ENCODE measurements at regions not wholly inside any gene's neighbourhood (a gene's known extent, or its start where the extent isn't known, plus 50 kb on each side); places are given as distances from the start of the nearest gene placed in this dataset.
A peak's percentile ranks its signal among the peaks of the same experiment; 100 is the strongest.

DNA sequence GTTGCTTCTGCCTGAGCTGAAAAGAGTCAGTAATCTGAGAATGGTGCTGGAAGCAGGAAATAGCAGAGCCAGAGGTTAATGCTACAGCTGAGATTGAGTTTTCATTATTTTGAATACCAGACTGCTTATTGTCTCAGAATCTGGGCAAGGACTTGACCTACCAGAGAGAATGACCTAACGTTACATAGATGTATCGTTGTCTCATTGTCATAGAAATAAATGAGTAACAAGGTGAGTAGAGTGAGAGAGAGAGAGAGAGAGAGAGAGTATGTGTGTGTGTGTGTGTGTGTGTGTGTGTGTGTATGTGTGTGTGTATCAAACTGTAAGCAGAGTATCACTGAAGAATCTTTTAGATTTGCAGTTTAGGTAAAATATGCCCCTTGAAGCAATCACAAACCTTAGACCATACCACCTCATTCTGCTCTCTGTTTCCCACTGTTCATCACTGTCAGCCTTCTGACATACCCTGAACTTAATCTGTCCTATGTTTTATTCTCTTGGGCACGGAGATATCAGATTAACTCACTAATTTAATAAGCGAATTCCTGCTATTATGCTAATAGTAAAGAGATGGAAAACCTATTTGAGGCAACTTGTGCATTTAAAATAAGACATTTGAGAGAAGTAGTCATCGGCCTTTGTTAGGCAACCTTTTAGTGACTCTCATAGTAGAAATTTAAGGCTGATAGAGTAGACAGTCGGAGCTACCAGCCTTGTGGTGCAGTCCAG is 87.8 kb downstream of the CYB561 start:
- ChIA-PET POLR2A (interaction anchor here (0.6 kb wide), 1 partner anchor 603 kb away, joined by 3 read pairs; no protein-coding TSS in a partner anchor), CTCF (interaction anchor here (1.6 kb wide), 1 partner anchor 655 kb away, joined by 5 read pairs; no protein-coding TSS in a partner anchor)
- peaks cover 3% of the 10 kb centered on the region; the same call in 1 of the 2 replicates for H3K36me3 ChIP-seq (ENCODE audit: control insufficient read depth, insufficient read depth, low read length)
- peak; percentile 75 for DNase-seq (ENCODE audit: low read depth)
- TF ChIP-seq, protein P1, sequence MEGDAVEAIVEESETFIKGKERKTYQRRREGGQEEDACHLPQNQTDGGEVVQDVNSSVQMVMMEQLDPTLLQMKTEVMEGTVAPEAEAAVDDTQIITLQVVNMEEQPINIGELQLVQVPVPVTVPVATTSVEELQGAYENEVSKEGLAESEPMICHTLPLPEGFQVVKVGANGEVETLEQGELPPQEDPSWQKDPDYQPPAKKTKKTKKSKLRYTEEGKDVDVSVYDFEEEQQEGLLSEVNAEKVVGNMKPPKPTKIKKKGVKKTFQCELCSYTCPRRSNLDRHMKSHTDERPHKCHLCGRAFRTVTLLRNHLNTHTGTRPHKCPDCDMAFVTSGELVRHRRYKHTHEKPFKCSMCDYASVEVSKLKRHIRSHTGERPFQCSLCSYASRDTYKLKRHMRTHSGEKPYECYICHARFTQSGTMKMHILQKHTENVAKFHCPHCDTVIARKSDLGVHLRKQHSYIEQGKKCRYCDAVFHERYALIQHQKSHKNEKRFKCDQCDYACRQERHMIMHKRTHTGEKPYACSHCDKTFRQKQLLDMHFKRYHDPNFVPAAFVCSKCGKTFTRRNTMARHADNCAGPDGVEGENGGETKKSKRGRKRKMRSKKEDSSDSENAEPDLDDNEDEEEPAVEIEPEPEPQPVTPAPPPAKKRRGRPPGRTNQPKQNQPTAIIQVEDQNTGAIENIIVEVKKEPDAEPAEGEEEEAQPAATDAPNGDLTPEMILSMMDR (IDR thresholded peaks at IDR 0.05; ENCODE audit: insufficient read depth, low read depth, low read length): no peak
- H3K4me3 ChIP-seq (ENCODE audit: low read depth, low read length): no peak overlapping the region
- H3K27me3 ChIP-seq (ENCODE audit: control insufficient read depth, insufficient read depth, low read length): no peaks in the 10 kb centered on the region

DNA sequence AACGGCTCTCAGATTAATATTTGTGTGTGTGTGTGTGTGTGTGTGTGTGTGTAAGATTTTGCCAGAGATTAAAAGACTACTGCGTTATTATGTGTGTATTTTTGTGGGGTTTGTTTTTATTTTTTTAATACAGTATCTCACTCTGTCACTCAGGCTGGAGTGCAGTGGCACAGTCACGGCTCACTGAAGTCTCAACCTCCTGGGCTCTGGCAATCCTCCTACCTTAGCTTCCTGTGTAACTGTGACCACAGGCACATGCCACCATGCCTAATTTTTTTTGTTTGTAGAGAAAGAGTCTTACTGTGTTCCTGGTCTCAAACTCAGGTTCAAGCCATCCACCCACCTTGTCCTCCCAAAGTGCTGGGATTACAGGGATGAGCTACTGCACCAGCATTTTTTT is 87.2 kb downstream of the CYB561 start:
- H3K36me3 ChIP-seq (ENCODE audit: control insufficient read depth, insufficient read depth, low read length): peaks cover 3% of the 10 kb centered on the region; the same call in 1 of the 2 replicates
- ChIA-PET CTCF (interaction anchor here (1.6 kb wide), 1 partner anchor 656 kb away, joined by 5 read pairs; no protein-coding TSS in a partner anchor), POLR2A (no interaction called here)
- no peak for DNase-seq (ENCODE audit: low read depth)
- H3K27me3 ChIP-seq (ENCODE audit: control insufficient read depth, insufficient read depth, low read length): no peaks in the 10 kb centered on the region
- no peak overlapping the region for H3K4me3 ChIP-seq (ENCODE audit: low read depth, low read length)
- TF ChIP-seq, protein P1 (IDR thresholded peaks at IDR 0.05; ENCODE audit: insufficient read depth, low read depth, low read length): no peak

DNA sequence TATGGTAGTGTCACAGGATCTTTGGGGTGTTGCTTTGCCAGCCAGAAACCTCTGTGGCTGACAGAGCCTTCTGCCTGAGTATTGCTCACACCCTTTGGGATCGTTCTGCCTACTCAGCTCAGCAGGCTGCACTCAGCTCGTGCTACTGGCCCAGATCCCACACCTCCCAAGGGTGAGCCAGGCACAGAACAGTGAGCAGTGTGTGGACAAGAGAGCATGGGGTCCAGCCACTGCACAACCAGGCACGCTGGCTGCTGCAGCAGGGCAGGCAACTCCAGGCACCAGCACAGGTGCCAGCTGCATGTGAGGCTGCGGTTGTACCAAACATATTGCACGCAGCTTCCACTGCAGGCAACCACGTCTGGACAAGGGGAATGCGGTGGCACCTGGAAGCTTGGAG is 84.9 kb downstream of the CYB561 start:
- no peak overlapping the region for H3K4me3 ChIP-seq (ENCODE audit: low read depth, low read length)
- ChIA-PET CTCF (interaction anchor here (1.7 kb wide), 1 partner anchor 45 kb away, joined by 8 read pairs; no protein-coding TSS in a partner anchor), POLR2A (no interaction called here)
- DNase-seq (ENCODE audit: low read depth): no peak
- H3K27me3 ChIP-seq (ENCODE audit: control insufficient read depth, insufficient read depth, low read length): no peaks in the 10 kb centered on the region
- H3K36me3 ChIP-seq (ENCODE audit: control insufficient read depth, insufficient read depth, low read length): peaks cover 3% of the 10 kb centered on the region; the same call in 1 of the 2 replicates
- TF ChIP-seq, protein P1 (IDR thresholded peaks at IDR 0.05; ENCODE audit: insufficient read depth, low read depth, low read length): no peak

DNA sequence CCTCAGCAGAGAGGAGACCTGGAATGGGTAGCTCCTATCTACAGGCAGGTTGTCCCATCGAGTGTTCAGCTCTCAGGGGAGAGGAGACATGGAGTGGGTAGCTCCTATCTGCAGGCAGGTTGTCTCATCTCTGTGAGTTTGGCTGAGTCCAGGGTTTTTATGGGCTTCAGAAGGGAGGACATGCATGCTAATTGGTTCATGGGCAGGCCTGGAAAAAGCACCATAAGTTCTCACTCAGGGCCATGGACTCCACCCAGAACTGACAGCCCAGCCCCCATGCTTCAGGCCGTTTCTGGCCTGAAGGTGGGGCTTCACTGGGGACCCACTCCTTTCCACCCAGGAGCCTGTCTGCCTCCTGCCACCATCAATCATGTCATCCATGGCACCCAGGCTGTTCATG is 84.0 kb downstream of the CYB561 start:
- TF ChIP-seq, protein P1 (IDR thresholded peaks at IDR 0.05; ENCODE audit: insufficient read depth, low read depth, low read length): no peak
- H3K4me3 ChIP-seq (ENCODE audit: low read depth, low read length): no peak overlapping the region
- H3K27me3 ChIP-seq (ENCODE audit: control insufficient read depth, insufficient read depth, low read length): no peaks in the 10 kb centered on the region
- peaks cover 3% of the 10 kb centered on the region; the same call in 1 of the 2 replicates for H3K36me3 ChIP-seq (ENCODE audit: control insufficient read depth, insufficient read depth, low read length)
- CTCF ChIA-PET: interaction anchor here (1.7 kb wide), 1 partner anchor 44 kb away, joined by 8 read pairs; no protein-coding TSS in a partner anchor
- DNase-seq (ENCODE audit: low read depth): no peak
- POLR2A ChIA-PET: no interaction called here

DNA sequence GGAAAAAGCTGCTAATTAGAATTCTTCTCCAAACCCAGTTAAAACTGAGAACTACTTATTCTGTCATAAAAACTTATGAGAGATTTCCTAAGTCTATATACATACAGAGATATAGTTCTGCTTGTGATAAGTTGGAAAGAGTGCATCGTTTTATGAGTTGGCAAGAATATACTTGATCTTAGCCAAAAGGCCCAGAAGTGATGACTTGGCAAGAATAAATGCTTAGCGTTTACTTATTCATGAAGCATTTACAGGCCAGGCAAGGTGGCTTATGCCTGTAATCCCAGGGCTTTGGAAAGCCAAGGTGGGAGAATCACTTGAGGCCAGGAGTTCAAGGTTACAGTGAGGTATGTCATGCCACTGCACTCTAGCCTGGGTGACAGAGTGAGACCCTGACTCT is 81.7 kb downstream of the CYB561 start:
- TF ChIP-seq, protein P1 (IDR thresholded peaks at IDR 0.05; ENCODE audit: insufficient read depth, low read depth, low read length): no peak
- POLR2A ChIA-PET: interaction anchor here (0.6 kb wide), 1 partner anchor 1142 kb away, joined by 4 read pairs; the partner anchor contains the start of gene CEP95
- DNase-seq (ENCODE audit: low read depth): no peak
- no peak overlapping the region for H3K4me3 ChIP-seq (ENCODE audit: low read depth, low read length)
- CTCF ChIA-PET: interaction anchor here (1.3 to 3.8 kb wide), 2 partner anchors 17 to 42 kb away, joined by 3 to 19 read pairs; no protein-coding TSS in a partner anchor
- no peaks in the 10 kb centered on the region for H3K27me3 ChIP-seq (ENCODE audit: control insufficient read depth, insufficient read depth, low read length)
- peaks cover 3% of the 10 kb centered on the region; the same call in 1 of the 2 replicates for H3K36me3 ChIP-seq (ENCODE audit: control insufficient read depth, insufficient read depth, low read length)

Data from BJ (cell line).